ENCODE measurements at regions not wholly inside any gene's neighbourhood (a gene's known extent, or its start where the extent isn't known, plus 50 kb on each side); places are given as distances from the start of the nearest gene placed in this dataset.

DNA sequence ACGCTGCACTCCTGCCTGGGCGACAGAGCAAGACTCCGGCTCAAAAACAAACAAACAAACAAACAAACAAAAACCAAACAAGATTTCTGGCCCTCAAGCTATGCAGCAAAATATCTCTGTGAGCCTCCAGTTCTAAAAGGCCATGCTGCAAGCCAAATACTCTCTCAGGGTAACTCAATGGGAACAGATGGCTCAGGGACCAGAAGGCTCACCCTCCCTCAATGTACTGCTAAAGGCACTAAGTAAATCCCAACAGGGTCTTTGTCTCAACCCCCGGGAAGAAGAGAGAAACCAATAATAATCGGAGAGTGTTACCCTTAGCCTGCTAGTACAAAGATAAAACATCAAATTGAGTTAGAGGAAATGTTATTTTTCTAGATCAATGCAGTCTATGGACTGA is 119.7 kb upstream of the ZC3H12C start:
- TF ChIP-seq ZNF565 (CRISPR knock-in tag; conservative IDR thresholded peaks at IDR 0.05; ENCODE audit: low read depth): no peak
- no peak for TF ChIP-seq GLIS3 (CRISPR knock-in tag; IDR thresholded peaks at IDR 0.05)
- no peak for TF ChIP-seq CSDC2 (CRISPR knock-in tag; IDR thresholded peaks at IDR 0.05)
- TF ChIP-seq SNAI2 (CRISPR knock-in tag; IDR thresholded peaks at IDR 0.05): no peak
- no peak for TF ChIP-seq ISL1 (CRISPR knock-in tag; IDR thresholded peaks at IDR 0.05)
- TF ChIP-seq, protein P1, sequence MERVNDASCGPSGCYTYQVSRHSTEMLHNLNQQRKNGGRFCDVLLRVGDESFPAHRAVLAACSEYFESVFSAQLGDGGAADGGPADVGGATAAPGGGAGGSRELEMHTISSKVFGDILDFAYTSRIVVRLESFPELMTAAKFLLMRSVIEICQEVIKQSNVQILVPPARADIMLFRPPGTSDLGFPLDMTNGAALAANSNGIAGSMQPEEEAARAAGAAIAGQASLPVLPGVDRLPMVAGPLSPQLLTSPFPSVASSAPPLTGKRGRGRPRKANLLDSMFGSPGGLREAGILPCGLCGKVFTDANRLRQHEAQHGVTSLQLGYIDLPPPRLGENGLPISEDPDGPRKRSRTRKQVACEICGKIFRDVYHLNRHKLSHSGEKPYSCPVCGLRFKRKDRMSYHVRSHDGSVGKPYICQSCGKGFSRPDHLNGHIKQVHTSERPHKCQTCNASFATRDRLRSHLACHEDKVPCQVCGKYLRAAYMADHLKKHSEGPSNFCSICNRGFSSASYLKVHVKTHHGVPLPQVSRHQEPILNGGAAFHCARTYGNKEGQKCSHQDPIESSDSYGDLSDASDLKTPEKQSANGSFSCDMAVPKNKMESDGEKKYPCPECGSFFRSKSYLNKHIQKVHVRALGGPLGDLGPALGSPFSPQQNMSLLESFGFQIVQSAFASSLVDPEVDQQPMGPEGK (CRISPR knock-in tag; IDR thresholded peaks at IDR 0.05; ENCODE audit: borderline replicate concordance): no peak
- TF ChIP-seq ZNF70 (CRISPR knock-in tag; IDR thresholded peaks at IDR 0.05): no peak
- no peak for ATAC-seq

DNA sequence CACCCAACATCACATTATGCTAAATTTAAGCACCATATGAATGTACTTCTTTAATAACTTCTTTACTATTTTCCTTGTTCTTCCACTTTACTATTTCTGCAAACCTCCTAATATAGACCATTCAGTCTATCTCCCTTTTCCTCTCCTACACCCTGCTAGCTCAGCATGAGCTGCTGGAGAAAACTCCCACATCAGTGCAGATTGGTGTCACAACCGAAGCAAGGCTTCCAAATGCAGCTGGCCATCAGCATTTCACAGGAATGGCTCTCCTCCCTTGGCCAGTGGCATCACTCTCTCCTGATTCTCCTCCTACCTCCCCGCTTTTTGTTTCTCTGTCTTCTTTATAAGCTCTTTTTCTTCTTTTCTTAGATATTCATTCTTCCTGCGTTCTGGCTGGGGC is 118.7 kb upstream of the ZC3H12C start:
- ATAC-seq: no peak
- TF ChIP-seq, protein P2, sequence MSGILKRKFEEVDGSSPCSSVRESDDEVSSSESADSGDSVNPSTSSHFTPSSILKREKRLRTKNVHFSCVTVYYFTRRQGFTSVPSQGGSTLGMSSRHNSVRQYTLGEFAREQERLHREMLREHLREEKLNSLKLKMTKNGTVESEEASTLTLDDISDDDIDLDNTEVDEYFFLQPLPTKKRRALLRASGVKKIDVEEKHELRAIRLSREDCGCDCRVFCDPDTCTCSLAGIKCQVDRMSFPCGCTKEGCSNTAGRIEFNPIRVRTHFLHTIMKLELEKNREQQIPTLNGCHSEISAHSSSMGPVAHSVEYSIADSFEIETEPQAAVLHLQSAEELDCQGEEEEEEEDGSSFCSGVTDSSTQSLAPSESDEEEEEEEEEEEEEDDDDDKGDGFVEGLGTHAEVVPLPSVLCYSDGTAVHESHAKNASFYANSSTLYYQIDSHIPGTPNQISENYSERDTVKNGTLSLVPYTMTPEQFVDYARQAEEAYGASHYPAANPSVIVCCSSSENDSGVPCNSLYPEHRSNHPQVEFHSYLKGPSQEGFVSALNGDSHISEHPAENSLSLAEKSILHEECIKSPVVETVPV (CRISPR knock-in tag; IDR thresholded peaks at IDR 0.05): no peak

DNA sequence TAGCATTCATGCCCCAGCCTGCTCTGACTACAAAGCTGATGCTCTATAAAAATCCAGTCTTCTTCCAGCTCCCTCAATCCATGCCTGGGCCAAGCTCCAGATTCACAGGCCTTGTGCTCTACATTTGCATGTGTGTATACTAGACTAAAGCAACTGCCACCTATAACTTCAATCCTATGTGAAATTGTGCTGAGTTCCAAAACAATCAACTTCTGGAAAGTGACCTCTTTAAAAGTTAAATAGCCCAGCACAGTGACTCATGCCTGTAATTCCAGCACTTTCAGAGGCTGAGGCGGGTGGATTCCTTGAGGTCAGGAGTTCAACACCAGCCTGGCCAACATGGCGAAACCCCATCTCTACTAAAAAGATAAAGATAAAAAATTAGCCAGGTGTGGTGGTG is 114.3 kb upstream of the ZC3H12C start:
- ATAC-seq: no peak
- TF ChIP-seq ZFP30 (CRISPR knock-in tag; IDR thresholded peaks at IDR 0.05) (no peak), PPARA (CRISPR knock-in tag; IDR thresholded peaks at IDR 0.05; ENCODE audit: borderline replicate concordance) (no peak), TCF4 (CRISPR knock-in tag; IDR thresholded peaks at IDR 0.05; ENCODE audit: borderline replicate concordance) (no peak), ZNF70 (CRISPR knock-in tag; IDR thresholded peaks at IDR 0.05) (no peak), ESRRG (CRISPR knock-in tag; IDR thresholded peaks at IDR 0.05) (no peak), CSDC2 (CRISPR knock-in tag; IDR thresholded peaks at IDR 0.05) (no peak), TOX (CRISPR knock-in tag; IDR thresholded peaks at IDR 0.05; ENCODE audit: borderline replicate concordance) (no peak), BACH2 (CRISPR knock-in tag; IDR thresholded peaks at IDR 0.05; ENCODE audit: borderline replicate concordance) (no peak), ZNF565 (CRISPR knock-in tag; conservative IDR thresholded peaks at IDR 0.05; ENCODE audit: low read depth) (no peak), ISL1 (CRISPR knock-in tag; IDR thresholded peaks at IDR 0.05) (no peak), GLIS3 (CRISPR knock-in tag; IDR thresholded peaks at IDR 0.05) (no peak), SNAI2 (CRISPR knock-in tag; IDR thresholded peaks at IDR 0.05) (no peak)
- TF ChIP-seq, protein P2 (CRISPR knock-in tag; IDR thresholded peaks at IDR 0.05): no peak
- TF ChIP-seq, protein P1 (CRISPR knock-in tag; IDR thresholded peaks at IDR 0.05; ENCODE audit: borderline replicate concordance): no peak
- TF ChIP-seq, protein P3, sequence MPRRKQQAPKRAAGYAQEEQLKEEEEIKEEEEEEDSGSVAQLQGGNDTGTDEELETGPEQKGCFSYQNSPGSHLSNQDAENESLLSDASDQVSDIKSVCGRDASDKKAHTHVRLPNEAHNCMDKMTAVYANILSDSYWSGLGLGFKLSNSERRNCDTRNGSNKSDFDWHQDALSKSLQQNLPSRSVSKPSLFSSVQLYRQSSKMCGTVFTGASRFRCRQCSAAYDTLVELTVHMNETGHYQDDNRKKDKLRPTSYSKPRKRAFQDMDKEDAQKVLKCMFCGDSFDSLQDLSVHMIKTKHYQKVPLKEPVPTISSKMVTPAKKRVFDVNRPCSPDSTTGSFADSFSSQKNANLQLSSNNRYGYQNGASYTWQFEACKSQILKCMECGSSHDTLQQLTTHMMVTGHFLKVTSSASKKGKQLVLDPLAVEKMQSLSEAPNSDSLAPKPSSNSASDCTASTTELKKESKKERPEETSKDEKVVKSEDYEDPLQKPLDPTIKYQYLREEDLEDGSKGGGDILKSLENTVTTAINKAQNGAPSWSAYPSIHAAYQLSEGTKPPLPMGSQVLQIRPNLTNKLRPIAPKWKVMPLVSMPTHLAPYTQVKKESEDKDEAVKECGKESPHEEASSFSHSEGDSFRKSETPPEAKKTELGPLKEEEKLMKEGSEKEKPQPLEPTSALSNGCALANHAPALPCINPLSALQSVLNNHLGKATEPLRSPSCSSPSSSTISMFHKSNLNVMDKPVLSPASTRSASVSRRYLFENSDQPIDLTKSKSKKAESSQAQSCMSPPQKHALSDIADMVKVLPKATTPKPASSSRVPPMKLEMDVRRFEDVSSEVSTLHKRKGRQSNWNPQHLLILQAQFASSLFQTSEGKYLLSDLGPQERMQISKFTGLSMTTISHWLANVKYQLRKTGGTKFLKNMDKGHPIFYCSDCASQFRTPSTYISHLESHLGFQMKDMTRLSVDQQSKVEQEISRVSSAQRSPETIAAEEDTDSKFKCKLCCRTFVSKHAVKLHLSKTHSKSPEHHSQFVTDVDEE (CRISPR knock-in tag; IDR thresholded peaks at IDR 0.05): no peak
- TF ChIP-seq, protein P4, sequence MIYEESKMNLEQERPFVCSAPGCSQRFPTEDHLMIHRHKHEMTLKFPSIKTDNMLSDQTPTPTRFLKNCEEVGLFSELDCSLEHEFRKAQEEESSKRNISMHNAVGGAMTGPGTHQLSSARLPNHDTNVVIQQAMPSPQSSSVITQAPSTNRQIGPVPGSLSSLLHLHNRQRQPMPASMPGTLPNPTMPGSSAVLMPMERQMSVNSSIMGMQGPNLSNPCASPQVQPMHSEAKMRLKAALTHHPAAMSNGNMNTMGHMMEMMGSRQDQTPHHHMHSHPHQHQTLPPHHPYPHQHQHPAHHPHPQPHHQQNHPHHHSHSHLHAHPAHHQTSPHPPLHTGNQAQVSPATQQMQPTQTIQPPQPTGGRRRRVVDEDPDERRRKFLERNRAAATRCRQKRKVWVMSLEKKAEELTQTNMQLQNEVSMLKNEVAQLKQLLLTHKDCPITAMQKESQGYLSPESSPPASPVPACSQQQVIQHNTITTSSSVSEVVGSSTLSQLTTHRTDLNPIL (CRISPR knock-in tag; IDR thresholded peaks at IDR 0.05; ENCODE audit: low read depth): no peak

Data from SK-N-SH treated with all-trans-retinoic acid at 6 μM for 48 hours (cell line).